ENCODE measurements at regions not wholly inside any gene's neighbourhood (a gene's known extent, or its start where the extent isn't known, plus 50 kb on each side); places are given as distances from the start of the nearest gene placed in this dataset.

GRCh38 chr18:76255070-76255683 is 239.9 kb downstream of the ZNF516 start:
- no peak for DNase-seq (ENCODE audit: low read depth in 2 of 2)

DNA sequence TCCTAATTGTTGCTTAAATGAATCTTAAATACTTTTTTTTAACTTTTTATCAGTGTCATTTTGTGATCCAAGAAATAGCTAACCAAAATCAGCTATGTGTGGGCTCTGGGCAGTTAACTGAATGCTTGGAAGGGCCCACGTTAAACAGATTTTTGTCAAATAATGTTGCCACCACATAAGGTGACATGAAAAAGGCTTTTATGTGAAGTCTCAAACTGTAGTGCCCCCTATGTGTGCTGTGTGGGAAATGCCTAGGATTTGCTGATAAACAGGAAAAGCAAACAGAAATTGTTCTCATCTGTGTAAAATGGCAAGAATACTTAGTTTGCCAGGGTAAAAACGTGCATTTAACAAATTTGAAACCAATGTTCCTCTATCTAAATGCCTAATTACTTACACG is 242.2 kb downstream of the ZNF516 start:
- DNase-seq (ENCODE audit: low read depth in 2 of 2), result no peak

- DNase-seq (ENCODE audit: low read depth in 2 of 2), result no peak
These were observed 242.9 kb downstream of the ZNF516 start for GRCh38 chr18:76252139-76252538.

DNA sequence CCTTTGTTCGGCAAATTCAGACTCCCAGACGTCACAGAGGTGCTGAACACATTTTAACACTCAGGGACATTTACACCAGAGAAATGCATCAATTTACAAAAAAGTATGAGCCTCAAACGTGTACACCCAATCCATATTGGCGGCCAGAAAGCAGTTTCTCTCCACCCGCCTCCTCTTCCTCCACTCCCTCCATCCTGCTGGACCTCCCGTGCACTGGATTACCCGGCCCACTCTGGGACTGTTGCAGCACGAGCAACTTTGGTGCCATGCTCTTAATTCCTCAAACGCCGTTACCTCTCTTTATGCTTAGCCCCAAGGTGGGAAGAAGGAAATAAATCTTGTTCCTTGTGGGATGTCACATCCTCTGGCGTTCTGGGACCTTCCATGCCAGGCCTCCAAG is 243.4 kb downstream of the ZNF516 start:
- DNase-seq (ENCODE audit: low read depth in 2 of 2), result no peak

DNA sequence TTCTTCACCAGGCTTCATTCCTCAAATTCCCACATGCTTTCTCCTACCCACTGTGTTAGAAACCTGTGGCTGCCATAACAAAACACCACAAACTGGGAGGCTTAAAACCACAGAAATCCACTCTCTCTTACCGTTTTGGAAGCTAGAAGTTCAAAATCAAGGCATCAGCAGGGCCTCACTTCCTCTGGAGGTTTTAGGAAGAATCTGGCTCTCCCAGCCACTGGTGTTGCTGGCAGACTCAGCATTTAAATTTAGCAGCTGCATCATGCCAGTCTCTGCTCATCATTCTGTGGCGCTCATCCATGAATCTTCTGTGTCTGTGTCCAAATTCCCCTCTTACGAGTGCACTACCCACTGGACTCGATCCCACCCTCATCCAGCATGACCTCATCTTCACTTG is 248.5 kb downstream of the ZNF516 start:
- DNase-seq (ENCODE audit: low read depth in 2 of 2), result no peak

DNA sequence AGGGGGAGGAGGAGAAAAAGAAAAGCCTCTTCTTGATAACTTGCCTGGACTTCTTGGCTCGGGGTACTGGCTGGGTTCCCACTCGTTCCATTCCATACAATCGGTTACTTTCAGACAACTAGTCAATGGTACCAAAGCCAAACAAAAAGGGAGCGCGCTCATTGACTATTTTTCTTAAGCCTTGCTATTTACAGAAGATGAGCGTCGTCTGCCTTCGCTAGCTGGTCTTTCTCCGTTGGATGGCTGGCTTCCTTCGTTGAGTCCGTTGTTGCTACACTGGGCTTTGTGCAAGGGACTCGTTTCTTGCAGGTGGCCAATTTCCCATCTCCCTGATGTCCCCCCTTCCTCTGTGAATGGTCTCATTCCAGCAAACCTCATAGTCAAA is 260.4 kb downstream of the ZNF516 start:
- DNase-seq (ENCODE audit: low read depth in 2 of 2), result no peak

DNA sequence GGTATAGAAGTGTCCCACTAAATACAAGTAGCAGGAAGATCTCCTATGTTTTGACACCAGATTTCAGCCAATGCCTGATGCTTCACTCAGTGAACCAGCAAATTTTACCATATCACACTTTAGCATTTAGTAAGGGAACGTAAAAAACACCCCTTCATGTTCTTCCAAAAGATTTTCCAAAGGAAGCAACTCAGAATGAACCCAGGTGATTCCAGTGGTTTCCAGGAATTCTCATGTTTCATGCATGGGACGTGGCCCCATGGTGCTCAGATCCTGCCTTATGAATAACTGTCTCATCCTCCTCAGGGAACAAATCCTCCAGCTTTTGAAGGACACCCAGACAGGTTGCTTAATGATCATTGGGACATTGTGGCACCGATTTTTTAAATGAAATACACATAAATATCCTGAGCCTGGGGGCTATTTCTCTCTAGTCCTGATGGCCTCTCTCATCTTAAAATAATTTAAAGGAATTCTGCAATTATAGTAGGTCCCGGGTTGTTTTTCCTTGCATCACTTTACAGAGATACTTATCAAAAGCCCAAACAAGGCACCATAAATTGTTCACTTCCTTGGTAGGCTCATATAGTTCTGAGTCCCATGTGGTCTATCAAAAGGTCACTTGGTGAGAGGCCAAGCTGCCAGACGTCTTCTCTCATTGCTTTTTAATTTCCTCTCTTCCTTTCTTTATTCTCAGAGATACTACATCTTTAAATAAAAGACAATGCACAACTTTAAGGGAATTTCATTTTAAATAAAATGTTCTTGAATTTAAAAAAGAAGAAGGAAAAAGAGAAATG is 261.0 kb downstream of the ZNF516 start:
- no peak for DNase-seq (ENCODE audit: low read depth in 2 of 2)

- no peak for DNase-seq (ENCODE audit: low read depth in 2 of 2)
These were observed 261.6 kb downstream of the ZNF516 start for GRCh38 chr18:76233406-76233805.

DNA sequence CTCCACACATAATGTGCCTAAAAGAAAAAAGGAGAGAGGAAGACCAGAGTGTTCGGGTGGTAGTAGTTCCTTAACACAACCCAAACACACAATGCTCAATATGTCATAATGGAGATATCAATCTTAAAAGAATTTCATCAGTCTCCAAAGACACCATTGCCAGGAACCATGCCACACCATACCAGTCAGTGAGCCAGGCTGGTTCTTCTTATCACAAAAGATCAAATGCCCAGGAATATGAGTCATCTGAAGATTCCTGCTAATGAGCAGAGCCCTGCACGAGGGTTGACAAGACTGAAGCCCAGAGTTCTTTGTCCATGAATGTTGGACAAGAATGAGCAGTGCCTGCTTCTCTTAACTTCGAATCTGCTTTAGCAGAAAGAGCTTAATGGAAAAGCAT is 262.3 kb downstream of the ZNF516 start:
- no peak for DNase-seq (ENCODE audit: low read depth in 2 of 2)

DNA sequence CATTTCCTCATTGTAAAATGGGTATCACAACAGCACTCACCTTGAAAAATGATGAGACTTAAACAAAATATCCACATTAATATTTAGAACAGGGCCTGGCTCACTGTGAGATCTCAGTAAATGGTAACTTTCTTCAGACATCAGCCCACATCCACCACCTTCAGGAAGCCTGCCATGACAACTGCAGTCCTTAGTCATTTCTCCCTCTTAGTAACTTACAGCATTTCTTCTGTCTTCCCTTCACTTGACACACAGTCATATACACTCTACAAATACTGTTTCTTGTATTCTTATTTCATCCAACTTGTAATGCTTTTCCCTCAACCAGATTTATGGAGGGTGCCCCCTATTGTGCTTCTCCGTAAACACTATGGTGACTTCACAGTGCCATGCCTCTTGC is 263.0 kb downstream of the ZNF516 start:
- DNase-seq (ENCODE audit: low read depth in 2 of 2), result no peak

GRCh38 chr18:76231402-76231801 is 263.6 kb downstream of the ZNF516 start:
- DNase-seq (ENCODE audit: low read depth in 2 of 2), result no peak

- no peak for DNase-seq (ENCODE audit: low read depth in 2 of 2)
These were observed 264.3 kb downstream of the ZNF516 start for GRCh38 chr18:76230791-76231190.

GRCh38 chr18:76228716-76229115 is 266.3 kb downstream of the ZNF516 start:
- DNase-seq (ENCODE audit: low read depth in 2 of 2), result no peak

- DNase-seq (ENCODE audit: low read depth in 2 of 2), result no peak
These were observed 267.3 kb downstream of the ZNF516 start for GRCh38 chr18:76227759-76228158.

- no peak for DNase-seq (ENCODE audit: low read depth in 2 of 2)
These were observed 271.6 kb downstream of the ZNF516 start for GRCh38 chr18:76223403-76223802.

GRCh38 chr18:76219023-76219422 is 276.0 kb downstream of the ZNF516 start:
- no peak for DNase-seq (ENCODE audit: low read depth in 2 of 2)

DNA sequence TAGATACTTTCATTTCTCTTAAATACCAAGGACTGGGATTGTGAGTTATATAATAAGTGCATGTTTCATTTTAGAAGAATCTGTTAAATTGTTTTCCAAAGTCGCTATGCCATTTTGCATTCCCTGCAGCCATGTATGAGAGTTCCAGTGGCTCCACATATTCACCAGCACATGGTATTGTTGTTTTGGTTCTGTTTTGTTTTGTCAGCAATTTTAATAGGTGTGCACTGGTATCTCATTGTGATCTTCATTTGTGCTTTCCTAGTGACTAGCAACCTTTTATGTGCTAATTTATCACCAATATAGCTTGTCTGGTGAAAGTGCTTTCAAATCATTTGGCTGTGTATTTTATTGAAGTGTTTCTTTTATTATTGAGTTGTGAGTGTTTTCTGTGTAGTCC is 278.9 kb downstream of the ZNF516 start:
- no peak for DNase-seq (ENCODE audit: low read depth in 2 of 2)

- no peak for DNase-seq (ENCODE audit: low read depth in 2 of 2)
These were observed 281.1 kb downstream of the ZNF516 start for GRCh38 chr18:76213991-76214390.

- no peak for DNase-seq (ENCODE audit: low read depth in 2 of 2)
These were observed 282.1 kb downstream of the ZNF516 start for GRCh38 chr18:76212960-76213359.

DNA sequence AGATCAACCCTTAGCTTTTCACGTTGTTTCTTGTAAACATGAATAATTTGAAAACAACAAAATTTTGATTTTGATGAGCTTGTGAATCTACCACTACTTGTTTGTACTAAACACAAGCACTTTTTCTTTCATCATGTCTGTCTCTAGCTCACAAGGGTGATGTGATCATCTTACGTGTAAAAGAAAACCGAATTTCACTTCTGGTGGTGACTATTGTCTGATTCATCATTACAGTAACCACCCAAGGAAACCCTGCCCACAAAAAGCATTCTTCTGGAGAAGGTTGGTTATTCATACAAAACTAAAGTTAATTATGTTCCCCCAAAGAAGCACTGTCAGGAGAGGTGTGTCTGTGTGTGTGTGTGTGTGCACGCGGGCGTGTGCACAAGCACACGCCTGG is 285.4 kb downstream of the ZNF516 start:
- peak; percentile 19 to 24 for DNase-seq (ENCODE audit: low read depth in 2 of 2)

DNA sequence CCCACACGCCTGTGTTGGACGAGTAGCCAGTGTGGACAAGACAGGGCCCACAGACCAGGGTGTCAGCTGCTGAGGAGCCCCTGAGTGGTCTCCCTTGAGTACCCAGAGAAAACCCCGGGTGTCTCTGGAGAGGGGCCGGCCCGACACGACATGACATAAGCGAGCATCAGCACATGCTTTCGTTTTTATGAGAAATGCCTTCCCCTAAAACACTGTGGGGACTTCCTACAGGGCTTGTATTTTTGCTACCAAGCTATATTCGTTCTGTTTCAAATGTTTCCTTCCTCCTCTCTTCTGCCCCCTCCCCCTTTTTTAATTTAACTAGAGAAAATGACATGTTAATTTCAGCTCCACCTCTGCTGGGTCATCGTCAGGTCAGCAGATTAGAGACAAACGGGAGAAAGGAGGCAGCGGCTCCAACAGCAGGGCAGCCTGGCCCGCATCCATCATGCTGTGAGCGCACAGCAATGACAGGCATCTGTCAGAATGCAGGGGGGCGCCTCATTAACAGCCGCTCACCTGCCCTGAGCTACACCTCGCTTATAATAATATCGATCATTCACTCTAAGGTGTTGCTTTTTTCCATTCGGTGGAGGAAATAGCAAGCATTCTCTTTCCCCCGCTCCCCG is 286.2 kb downstream of the ZNF516 start:
- no peak for DNase-seq (ENCODE audit: low read depth in 2 of 2)

GRCh38 chr18:76205906-76206305 is 289.1 kb downstream of the ZNF516 start:
- DNase-seq (ENCODE audit: low read depth in 2 of 2), result no peak

- no peak for DNase-seq (ENCODE audit: low read depth in 2 of 2)
These were observed 291.5 kb downstream of the ZNF516 start for GRCh38 chr18:76203552-76203951.

All from fibroblast of skin of left biceps (primary cell).